ENCODE measurements at regions not wholly inside any gene's neighbourhood (a gene's known extent, or its start where the extent isn't known, plus 50 kb on each side); places are given as distances from the start of the nearest gene placed in this dataset.

DNA sequence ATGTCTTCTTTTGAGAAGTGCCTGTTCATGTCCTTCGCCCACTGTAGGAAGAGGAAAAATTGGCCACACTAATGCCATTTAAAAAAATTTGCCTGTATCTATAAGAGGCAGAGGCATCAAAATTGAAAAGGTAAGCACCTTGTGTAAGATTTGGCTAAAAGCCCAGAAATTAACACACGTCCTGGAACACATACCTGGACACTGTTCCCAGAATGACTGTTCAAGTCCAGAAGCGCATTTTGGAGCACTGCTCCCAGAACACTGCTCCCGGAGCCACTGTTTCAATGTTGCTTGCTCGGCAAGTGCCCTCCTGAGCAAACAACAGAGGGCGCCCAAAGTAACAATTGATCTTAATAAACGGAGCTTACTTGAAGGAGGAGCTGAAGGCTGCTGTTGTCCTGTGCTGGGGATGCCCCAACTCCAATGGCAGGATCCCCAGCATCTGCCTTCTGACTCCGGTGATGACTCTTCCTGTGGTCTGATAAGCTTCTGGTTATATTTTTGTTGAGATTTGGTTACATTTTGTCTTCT, 1958.6 kb downstream of the C4orf33 start:
- Histone ChIP-seq H3K9me3 (ENCODE audit: insufficient read depth, low read length) (no peaks in the 10 kb centered on the region), H3K27ac (ENCODE audit: low read length) (no peak overlapping the region), H3K4me3 (ENCODE audit: low read length) (no peak overlapping the region), H2AFZ (ENCODE audit: low read depth, low read length) (no peak overlapping the region), H3K4me2 (ENCODE audit: low read length) (no peak overlapping the region), H3K36me3 (replicated peaks; ENCODE audit: low read depth, low read length) (no peaks in the 10 kb centered on the region), H3K79me2 (ENCODE audit: low read length) (no peaks in the 10 kb centered on the region), H3K9ac (ENCODE audit: low read length) (no peak overlapping the region), H3K27me3 (ENCODE audit: low read depth, low read length) (no peaks in the 10 kb centered on the region), H4K20me1 (ENCODE audit: insufficient read depth, low read length) (no peaks in the 10 kb centered on the region), H3K4me1 (ENCODE audit: low read length) (no peaks in the 10 kb centered on the region)
- TF ChIP-seq, protein P1, sequence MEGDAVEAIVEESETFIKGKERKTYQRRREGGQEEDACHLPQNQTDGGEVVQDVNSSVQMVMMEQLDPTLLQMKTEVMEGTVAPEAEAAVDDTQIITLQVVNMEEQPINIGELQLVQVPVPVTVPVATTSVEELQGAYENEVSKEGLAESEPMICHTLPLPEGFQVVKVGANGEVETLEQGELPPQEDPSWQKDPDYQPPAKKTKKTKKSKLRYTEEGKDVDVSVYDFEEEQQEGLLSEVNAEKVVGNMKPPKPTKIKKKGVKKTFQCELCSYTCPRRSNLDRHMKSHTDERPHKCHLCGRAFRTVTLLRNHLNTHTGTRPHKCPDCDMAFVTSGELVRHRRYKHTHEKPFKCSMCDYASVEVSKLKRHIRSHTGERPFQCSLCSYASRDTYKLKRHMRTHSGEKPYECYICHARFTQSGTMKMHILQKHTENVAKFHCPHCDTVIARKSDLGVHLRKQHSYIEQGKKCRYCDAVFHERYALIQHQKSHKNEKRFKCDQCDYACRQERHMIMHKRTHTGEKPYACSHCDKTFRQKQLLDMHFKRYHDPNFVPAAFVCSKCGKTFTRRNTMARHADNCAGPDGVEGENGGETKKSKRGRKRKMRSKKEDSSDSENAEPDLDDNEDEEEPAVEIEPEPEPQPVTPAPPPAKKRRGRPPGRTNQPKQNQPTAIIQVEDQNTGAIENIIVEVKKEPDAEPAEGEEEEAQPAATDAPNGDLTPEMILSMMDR (IDR thresholded peaks at IDR 0.05; ENCODE audit: low read depth, low read length): no peak; the same call in 1 of the 2 replicates
- no peak for TF ChIP-seq EZH2phosphoT487 (IDR thresholded peaks at IDR 0.05; ENCODE audit: low read depth)

DNA sequence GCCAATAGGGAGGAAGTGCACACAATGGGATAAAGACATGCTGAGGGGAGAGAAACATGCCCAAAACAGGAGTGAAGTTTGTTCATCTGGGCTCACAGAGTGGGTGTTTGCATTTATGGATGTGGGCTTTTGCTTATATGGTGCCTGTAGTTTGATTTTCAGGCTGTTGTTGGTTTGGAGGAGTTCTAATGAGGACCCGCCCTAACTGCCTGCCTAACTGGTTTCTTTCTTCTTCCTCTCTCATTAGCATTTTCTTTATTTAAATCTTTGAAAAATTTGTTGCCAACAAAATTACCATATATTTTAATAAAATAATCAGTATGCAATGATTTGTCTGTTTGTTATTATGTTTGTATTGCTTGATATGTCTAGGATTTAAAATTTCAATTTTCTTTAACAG, 1965.8 kb downstream of the C4orf33 start:
- Histone ChIP-seq H3K36me3 (replicated peaks; ENCODE audit: low read depth, low read length) (no peaks in the 10 kb centered on the region), H3K27ac (ENCODE audit: low read length) (no peak overlapping the region), H3K4me1 (ENCODE audit: low read length) (no peaks in the 10 kb centered on the region), H3K79me2 (ENCODE audit: low read length) (no peaks in the 10 kb centered on the region), H4K20me1 (ENCODE audit: insufficient read depth, low read length) (no peaks in the 10 kb centered on the region), H3K4me3 (ENCODE audit: low read length) (no peak overlapping the region), H2AFZ (ENCODE audit: low read depth, low read length) (no peak overlapping the region), H3K27me3 (ENCODE audit: low read depth, low read length) (no peaks in the 10 kb centered on the region), H3K9ac (ENCODE audit: low read length) (no peak overlapping the region), H3K9me3 (ENCODE audit: insufficient read depth, low read length) (peaks cover 6% of the 10 kb centered on the region), H3K4me2 (ENCODE audit: low read length) (no peak overlapping the region)
- TF ChIP-seq, protein P1 (IDR thresholded peaks at IDR 0.05; ENCODE audit: low read depth, low read length): no peak
- TF ChIP-seq EZH2phosphoT487 (IDR thresholded peaks at IDR 0.05; ENCODE audit: low read depth): no peak

DNA sequence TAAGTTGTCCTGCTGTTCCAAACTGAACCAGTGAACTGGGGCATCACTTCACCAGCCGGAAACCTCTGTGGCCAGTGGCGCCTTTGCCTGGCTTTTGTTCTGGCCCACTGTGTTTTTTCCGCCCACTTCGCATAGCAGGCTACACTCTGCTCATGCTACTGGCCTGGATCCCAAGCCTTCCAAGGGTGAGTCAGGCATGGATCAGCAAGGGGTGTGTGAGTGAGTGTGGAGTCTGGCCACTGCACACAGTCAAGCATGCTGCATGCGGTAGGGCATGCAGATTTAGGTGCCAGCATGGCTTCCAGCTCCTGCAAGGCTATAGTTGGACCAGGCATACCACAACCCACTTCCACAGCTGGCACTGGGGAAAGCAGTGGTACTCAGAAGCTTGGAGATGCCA, 1967.9 kb downstream of the C4orf33 start:
- no peak overlapping the region for H3K4me3 ChIP-seq (ENCODE audit: low read length)
- no peaks in the 10 kb centered on the region for H3K36me3 ChIP-seq (replicated peaks; ENCODE audit: low read depth, low read length)
- no peak overlapping the region for H2AFZ ChIP-seq (ENCODE audit: low read depth, low read length)
- TF ChIP-seq, protein P1 (IDR thresholded peaks at IDR 0.05; ENCODE audit: low read depth, low read length): no peak
- no peak for TF ChIP-seq EZH2phosphoT487 (IDR thresholded peaks at IDR 0.05; ENCODE audit: low read depth)
- no peak overlapping the region for H3K4me2 ChIP-seq (ENCODE audit: low read length)
- H3K79me2 ChIP-seq (ENCODE audit: low read length): no peaks in the 10 kb centered on the region
- H3K27me3 ChIP-seq (ENCODE audit: low read depth, low read length): no peaks in the 10 kb centered on the region
- H4K20me1 ChIP-seq (ENCODE audit: insufficient read depth, low read length): no peaks in the 10 kb centered on the region
- no peak overlapping the region for H3K27ac ChIP-seq (ENCODE audit: low read length)
- H3K9me3 ChIP-seq (ENCODE audit: insufficient read depth, low read length): peaks cover 6% of the 10 kb centered on the region
- no peaks in the 10 kb centered on the region for H3K4me1 ChIP-seq (ENCODE audit: low read length)
- H3K9ac ChIP-seq (ENCODE audit: low read length): no peak overlapping the region

DNA sequence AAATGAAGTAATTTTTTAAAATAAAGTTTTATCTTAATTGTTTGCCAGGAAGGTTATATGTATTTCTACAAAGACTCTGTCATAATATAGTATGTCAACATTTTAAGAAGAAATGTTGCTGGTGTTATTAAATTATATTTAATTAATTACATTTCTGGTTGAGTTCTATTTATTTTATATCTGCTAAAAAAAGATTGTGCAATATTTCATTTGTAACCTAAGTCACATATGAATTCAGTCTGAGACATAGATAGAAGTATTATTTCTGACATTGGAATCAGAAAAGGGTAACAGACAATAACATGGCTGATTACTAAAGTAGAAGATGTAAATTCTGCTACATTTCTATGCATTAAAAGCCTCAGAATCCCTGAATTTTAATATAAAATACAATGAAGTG, 1985.1 kb downstream of the C4orf33 start:
- Histone ChIP-seq H3K4me2 (ENCODE audit: low read length) (no peak overlapping the region), H3K79me2 (ENCODE audit: low read length) (no peaks in the 10 kb centered on the region), H3K4me1 (ENCODE audit: low read length) (0 out of 2 replicates have a peak, but pooled peaks cover 3% of the 10 kb centered on the region), H3K27me3 (ENCODE audit: low read depth, low read length) (no peaks in the 10 kb centered on the region), H3K27ac (ENCODE audit: low read length) (no peak overlapping the region), H3K9ac (ENCODE audit: low read length) (no peak overlapping the region), H3K9me3 (ENCODE audit: insufficient read depth, low read length) (no peaks in the 10 kb centered on the region), H2AFZ (ENCODE audit: low read depth, low read length) (no peak overlapping the region), H4K20me1 (ENCODE audit: insufficient read depth, low read length) (no peaks in the 10 kb centered on the region), H3K4me3 (ENCODE audit: low read length) (no peak overlapping the region), H3K36me3 (replicated peaks; ENCODE audit: low read depth, low read length) (no peaks in the 10 kb centered on the region)
- TF ChIP-seq, protein P1 (IDR thresholded peaks at IDR 0.05; ENCODE audit: low read depth, low read length): no peak
- TF ChIP-seq EZH2phosphoT487 (IDR thresholded peaks at IDR 0.05; ENCODE audit: low read depth): no peak

Measured in OCI-LY3 (cell line).